ENCODE measurements at regions not wholly inside any gene's neighbourhood (a gene's known extent, or its start where the extent isn't known, plus 50 kb on each side); places are given as distances from the start of the nearest gene placed in this dataset.

- TF ChIP-seq CTCF (conservative IDR thresholded peaks at IDR 0.05), result no peak
- TF ChIP-seq ZFX (IDR thresholded peaks at IDR 0.05), result no peak
Measured at GRCh38 chr7:47670729-47671128, 88.8 kb upstream of the TNS3 start.

Data from C4-2B (cell line).